CD4-positive, alpha-beta T cell treated with Interleukin-4 for 1 hour (primary cell): ENCODE measurements at regions not wholly inside any gene's neighbourhood (a gene's known extent, or its start where the extent isn't known, plus 50 kb on each side); places are given as distances from the start of the nearest gene placed in this dataset.

Experiments used
- DNase-seq, 2 donors: peaks; one replicate each; pipeline ENCODE4 v3.0.0-alpha.2; 2020 to 2022

DNA sequence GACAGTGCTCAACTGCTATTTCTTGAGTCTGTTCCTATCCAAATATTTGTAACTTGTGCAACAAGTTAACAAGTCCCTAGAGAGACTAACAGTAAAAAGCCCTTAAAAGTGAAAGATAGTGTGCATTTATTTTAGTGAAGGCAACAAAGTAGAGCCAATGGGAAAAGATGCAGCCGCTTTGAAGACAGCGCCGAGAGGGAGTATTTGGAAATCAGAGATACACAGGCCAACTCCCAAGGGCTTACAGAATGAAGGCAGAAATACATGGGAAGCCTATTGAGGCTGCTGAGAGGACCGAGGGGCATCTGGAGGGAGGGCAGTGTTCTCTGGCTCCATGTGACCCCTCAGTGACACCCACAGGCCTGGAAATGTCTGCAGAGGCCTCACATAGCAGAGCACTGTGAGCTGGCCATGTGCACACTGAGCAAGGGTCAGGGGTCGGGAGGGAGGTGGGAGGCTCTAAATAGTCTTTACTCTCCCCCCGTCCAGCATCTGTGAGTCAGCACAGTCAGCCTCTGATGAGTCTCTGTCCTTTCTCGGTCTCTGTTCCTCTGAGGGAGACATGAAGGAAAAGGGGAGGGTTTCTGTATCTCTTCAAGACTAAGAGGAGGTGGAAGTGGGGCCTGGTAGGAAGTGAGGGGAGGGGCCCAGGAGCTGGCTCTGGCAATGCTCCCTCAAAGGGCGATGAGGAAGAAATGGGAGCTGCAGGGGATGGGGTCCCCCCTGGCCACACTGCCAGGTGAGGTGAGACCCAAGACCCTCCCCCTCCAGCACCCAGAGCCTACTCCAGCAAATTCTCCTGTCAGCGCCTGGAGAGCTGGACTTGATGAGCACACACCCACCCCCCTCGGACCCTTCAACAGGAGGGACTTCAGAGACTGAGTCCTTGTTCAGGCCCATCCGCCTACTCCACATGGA lies 133.6 kb downstream of the SP3 start:
- no peak for DNase-seq

DNA sequence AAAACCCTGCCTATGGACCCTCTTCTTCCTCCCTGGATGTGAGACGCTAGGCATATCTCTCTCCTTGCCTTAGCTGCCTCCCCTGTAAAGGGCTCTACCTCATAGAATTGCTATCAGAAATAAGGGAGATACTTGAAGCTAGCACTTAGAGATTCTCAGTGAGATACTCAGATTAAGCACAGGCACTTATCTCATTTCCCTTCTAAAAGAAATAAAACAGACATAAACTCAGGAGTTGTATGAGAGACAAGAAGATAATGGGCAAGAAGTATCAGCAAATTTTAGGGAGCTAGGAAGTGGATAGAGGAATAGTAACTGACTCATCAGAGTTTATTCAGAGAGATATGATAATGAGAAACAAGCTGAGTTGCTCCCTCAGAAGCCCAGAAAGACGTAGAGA lies 131.0 kb downstream of the SP3 start:
- no peak for DNase-seq

DNA sequence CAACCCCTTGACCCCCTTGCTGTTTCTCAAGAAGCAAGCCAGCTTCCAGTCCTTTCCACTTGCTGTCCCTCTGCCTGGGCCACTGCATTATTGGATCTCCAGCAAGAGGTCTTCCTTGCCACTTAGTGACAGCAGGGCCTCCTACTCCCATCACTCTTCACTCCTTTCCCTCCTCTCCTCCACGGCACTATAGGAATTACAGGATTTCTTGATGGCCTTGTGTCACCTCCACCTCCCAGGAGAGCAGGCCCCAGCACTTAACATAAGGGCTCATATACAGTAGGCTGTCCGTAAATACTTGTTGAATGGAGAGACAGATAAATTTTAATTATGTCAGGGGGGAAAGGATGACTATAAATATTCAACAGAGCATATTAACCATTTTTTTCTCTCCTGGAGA lies 129.4 kb downstream of the SP3 start:
- no peak for DNase-seq

DNA sequence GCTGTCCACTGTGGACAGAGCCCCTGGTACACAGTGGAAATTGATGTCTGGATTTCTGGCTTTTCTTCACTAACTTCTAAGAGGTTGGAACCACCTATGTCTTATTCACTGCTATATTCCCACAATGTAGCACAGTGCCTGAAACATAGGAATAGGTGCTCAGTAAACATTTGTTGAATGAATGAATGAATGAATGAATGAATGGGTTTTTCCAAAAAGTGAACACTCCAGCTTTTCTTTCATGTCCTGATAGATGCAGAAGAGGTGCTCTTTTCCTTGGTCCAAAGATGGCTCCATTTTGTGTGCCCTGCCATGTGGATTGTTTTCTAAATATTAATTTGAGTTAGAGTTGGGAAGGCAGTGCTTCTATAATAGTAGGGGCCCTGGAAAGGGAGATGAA lies 124.1 kb downstream of the SP3 start:
- DNase-seq, result no peak

DNA sequence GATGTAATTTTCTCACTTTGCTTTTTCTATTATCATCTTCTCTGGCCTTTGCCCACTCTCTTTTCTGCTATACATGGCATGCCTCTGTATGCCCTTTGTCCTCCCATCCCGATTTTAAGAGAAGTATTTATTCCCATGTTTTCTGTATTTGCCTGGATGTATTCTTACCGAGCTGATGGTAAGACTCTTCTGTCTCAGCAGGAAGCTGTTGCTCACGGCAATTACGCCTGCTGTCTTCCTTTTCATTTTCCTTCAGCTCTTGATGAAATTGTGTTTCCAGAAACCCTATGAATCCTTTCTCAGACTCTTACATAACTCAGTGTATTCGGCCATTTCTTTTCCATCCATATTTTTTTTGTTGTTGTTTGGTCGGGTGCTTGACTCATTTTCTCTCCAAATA lies 121.6 kb downstream of the SP3 start:
- DNase-seq, result no peak

DNA sequence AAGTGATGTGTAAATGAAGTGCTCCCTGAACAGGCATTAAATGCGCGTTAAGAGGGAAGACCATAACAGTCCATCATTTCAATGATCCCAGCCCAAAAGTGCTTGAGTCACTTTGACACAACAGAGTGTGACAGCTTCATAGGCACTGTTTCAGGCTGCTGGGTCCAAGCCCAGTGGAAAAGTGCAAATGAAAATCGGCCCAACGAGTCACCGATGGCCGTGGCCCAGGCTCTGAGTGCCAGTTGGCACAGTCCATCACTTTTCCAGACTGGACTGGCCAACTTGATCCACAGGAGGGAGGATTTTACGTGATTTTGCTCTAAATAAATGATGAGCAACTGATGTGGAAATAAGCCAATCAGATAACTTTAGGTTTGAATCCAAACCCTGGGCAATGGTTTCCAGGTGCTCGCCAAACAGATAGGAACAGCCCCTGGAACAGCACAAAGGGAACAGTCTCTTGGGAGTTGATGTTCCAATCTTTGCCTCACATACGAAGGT lies 114.0 kb downstream of the SP3 start:
- no peak for DNase-seq

DNA sequence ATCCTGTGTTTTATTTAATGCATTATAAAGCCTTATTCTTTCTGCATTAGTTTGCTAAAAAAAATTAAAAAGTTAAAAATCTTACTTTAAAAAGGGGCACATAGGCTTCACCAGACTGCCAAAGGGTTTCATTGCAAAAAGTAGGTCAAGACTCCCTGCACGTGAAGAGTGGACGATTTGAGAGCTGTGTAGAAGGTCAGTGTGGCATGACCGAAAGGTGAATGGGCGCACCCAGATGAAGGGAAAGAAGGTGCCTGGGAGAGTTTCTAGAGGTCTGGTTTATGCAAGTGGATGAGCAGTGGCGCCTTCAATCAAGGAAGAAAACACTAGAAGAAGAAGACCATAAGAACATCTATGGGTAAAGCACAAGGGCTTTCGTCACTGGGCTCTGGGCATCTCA lies 111.0 kb downstream of the SP3 start:
- DNase-seq, result no peak

DNA sequence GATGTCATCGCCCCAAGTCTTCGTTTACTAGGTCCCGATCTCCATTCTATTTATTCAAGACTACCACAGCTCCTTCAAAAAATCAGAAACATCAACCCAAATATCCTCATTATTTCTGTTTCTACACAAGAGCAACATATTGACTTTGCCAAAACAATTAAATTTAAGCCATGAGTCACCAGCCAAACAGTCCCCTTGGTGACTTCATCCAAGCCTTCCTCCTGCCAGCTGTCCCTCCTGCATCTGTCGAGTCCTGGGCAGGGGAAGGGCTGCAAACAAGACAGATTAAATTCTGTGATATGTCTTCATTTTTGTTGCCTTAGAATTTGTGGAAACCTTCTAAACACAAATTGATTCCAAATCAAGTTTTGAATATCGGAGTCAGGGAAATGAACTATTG lies 110.3 kb downstream of the SP3 start:
- DNase-seq, result no peak

DNA sequence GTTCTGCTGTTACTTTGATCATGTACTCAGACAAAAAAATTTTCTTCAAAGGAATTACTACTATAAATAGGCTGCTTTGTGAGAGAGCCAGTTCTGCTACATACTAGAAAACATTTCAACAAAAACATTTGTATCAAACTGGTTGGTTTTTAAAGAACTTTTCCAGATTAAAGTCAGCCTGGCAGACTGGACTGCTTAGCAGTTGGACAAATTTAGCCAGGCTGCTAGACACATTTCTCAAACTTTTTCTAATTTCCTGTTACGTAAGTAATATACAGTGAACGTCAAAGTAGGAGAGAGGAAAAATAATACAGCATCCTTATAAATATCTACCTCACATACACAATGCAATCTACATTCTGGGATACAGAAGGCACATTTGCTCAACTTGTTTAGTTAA lies 109.5 kb downstream of the SP3 start:
- no peak for DNase-seq
